ENCODE measurements at regions not wholly inside any gene's neighbourhood (a gene's known extent, or its start where the extent isn't known, plus 50 kb on each side); places are given as distances from the start of the nearest gene placed in this dataset.
"Not testable (repeated sequence)": the region's sequence is repeated elsewhere in the genome, so short reads cannot be mapped to it uniquely, and the experiment has no call there.

DNA sequence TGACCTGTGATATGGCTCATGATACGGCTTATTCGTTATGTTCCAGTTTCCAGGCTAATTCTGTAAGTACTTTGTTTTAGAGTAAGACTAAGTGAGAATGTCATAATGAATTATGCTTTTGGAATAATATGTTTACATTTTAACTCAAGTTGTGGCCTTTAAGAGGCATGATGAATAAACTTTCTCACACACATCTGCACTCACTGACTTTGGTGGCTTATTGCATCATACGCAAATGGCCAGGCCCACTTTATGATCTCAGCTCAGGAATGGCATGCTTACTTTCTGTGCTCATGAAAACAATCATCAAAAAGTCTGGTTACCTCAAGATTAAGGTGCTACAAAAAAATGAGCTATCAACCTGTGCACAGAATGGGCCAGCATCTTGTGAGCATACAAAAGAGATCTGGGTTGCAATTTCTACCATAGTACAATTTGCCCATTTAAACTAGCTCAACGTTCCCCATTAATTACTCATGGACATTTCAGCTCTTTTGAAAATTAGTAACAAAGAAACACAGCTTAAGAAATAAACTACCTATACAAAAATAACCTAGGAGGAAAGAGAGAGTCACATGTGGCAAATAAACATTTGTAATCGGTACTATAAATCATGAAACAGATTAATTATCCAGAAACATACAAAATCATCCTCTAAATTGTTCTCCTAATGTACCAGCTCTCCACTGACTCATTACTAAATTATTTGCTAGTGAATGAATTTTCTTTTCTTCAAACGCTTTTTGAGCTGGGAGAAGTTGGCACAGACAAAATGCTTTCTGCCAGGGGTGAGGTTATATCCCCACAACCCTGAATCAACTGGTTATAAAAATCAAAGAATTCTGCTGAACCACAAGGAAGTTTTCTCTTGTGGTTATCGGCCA, 439.0 kb upstream of the ADAMTS9 start:
- intact Hi-C loops (cut with DNase I), result no loop called here
- no peaks in the 10 kb centered on the region for H3K9me3 ChIP-seq

DNA sequence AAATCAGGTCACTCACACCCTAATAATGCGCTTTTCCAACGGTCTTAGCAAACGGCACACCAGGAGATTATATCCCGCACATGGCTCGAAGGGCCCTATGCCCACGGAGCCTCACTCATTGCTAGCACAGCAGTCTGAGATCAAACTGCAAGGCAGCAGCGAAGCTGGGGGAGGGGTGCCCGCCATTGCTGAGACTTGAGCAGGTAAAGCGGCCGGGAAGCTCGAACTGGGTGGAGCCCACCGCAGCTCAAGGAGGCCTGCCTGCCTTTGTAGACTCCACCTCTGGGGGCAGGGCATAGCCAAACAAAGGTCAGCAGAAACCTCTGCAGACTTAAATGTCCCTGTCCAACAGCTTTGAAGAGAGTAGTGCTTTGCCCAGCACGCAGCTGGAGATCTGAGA, 432.4 kb upstream of the ADAMTS9 start:
- H3K27ac ChIP-seq; DNase-seq; intact Hi-C loops (cut with DNase I); H3K4me3 ChIP-seq (replicated peaks in 1 of 3); H3K9me3 ChIP-seq; H3K27me3 ChIP-seq; H3K4me1 ChIP-seq; H3K36me3 ChIP-seq: not testable (repeated sequence)
- WGBS, 2 donors, result 96% methylated on average over 8 to 13 of the region's 13 CpGs

More for the DNA sequence above, 439.0 kb upstream of the ADAMTS9 start:
- no peak overlapping the region for H3K27ac ChIP-seq
- no peak overlapping the region for H3K4me3 ChIP-seq (replicated peaks in 1 of 3)
- H3K4me1 ChIP-seq, result no peaks in the 10 kb centered on the region
- WGBS, 2 donors, result 79 to 86% methylated on average over 7 of the region's 7 CpGs
- H3K27me3 ChIP-seq, result no peaks in the 10 kb centered on the region
- DNase-seq, result no peak
- TF ChIP-seq POLR2A (IDR thresholded peaks at IDR 0.05), result no peak
- TF ChIP-seq, protein P1, sequence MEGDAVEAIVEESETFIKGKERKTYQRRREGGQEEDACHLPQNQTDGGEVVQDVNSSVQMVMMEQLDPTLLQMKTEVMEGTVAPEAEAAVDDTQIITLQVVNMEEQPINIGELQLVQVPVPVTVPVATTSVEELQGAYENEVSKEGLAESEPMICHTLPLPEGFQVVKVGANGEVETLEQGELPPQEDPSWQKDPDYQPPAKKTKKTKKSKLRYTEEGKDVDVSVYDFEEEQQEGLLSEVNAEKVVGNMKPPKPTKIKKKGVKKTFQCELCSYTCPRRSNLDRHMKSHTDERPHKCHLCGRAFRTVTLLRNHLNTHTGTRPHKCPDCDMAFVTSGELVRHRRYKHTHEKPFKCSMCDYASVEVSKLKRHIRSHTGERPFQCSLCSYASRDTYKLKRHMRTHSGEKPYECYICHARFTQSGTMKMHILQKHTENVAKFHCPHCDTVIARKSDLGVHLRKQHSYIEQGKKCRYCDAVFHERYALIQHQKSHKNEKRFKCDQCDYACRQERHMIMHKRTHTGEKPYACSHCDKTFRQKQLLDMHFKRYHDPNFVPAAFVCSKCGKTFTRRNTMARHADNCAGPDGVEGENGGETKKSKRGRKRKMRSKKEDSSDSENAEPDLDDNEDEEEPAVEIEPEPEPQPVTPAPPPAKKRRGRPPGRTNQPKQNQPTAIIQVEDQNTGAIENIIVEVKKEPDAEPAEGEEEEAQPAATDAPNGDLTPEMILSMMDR (IDR thresholded peaks at IDR 0.05), result no peak
- H3K36me3 ChIP-seq, result no peaks in the 10 kb centered on the region

DNA sequence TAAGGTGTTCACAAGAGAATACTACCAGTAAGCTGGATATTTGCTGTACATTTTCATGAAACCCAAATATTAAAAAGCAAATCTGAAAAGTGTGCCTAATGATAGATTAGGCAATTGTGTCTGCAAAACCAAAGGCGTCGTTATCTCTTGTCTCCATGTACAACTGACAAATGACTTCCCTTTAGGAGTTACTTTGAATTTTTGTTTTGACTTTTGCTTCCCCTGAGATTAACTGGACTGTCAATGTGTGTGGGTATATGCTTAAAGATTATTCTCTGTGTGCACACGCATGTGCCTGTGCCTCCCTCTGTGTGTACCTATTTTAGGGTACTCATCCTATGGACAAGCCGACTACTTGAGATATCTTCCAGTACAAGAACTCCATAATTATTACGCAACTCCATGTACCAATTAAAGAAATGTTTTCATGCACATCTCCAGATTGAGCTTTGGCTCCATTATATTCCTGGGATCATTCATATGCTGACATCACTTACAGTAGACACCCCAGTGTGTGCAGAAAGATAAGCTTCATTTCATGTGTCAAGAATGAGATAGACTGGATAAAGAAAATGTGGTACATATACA, 431.2 kb upstream of the ADAMTS9 start:
- H3K4me1 ChIP-seq, result no peaks in the 10 kb centered on the region
- no peaks in the 10 kb centered on the region for H3K27me3 ChIP-seq
- no peak overlapping the region for H3K4me3 ChIP-seq (replicated peaks in 1 of 3)
- DNase-seq, result no peak
- WGBS, 2 donors, result 90 to 95% methylated on average over 5 of the region's 5 CpGs
- no peaks in the 10 kb centered on the region for H3K36me3 ChIP-seq
- no peak for TF ChIP-seq POLR2A (IDR thresholded peaks at IDR 0.05)
- TF ChIP-seq, protein P1 (IDR thresholded peaks at IDR 0.05), result no peak
- intact Hi-C loops (cut with DNase I), result no loop called here
- no peak overlapping the region for H3K27ac ChIP-seq
- no peaks in the 10 kb centered on the region for H3K9me3 ChIP-seq

DNA sequence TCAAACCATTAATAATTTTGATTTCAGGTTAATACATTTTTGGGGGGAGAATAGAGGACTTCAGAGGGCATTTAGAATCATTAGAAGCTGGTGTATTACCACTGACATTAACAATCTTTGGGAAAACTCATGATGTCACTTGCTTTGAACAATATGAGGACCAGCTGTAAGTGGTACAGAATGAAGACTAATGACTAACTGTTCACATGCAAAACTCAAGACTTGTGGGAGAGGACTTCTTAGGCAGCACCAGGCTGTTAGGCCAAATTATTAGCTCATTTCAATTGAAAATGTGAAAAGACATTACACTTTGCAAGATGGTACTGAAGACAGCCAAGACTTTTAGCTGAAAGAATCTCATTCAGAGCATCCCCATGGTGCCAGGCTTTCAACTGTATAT, 426.2 kb upstream of the ADAMTS9 start:
- intact Hi-C loops (cut with DNase I), result no loop called here
- Histone ChIP-seq H3K27ac (no peak overlapping the region), H3K4me1 (no peaks in the 10 kb centered on the region)

GRCh38 chr3:65112751-65113300, 425.0 kb upstream of the ADAMTS9 start:
- TF ChIP-seq, protein P1 (IDR thresholded peaks at IDR 0.05), result no peak
- TF ChIP-seq POLR2A (IDR thresholded peaks at IDR 0.05), result no peak
- 90 to 94% methylated on average over 6 of the region's 6 CpGs for WGBS, 2 donors
- no peak overlapping the region for H3K4me3 ChIP-seq (replicated peaks in 1 of 3)
- no peaks in the 10 kb centered on the region for H3K4me1 ChIP-seq
- H3K27ac ChIP-seq, result no peak overlapping the region
- intact Hi-C loops (cut with DNase I), result no loop called here
- no peaks in the 10 kb centered on the region for H3K36me3 ChIP-seq
- no peaks in the 10 kb centered on the region for H3K9me3 ChIP-seq
- no peak for DNase-seq
- no peaks in the 10 kb centered on the region for H3K27me3 ChIP-seq

More for the DNA sequence above, 426.2 kb upstream of the ADAMTS9 start:
- Histone ChIP-seq H3K36me3 (no peaks in the 10 kb centered on the region), H3K27me3 (no peaks in the 10 kb centered on the region), H3K9me3 (no peaks in the 10 kb centered on the region), H3K4me3 (replicated peaks in 1 of 3) (no peak overlapping the region)
- DNase-seq, result no peak
- TF ChIP-seq, protein P1 (IDR thresholded peaks at IDR 0.05), result no peak
- TF ChIP-seq POLR2A (IDR thresholded peaks at IDR 0.05), result no peak

Data from thyroid gland (tissue), 4 donors.